GM12872 (cell line): ENCODE measurements at regions not wholly inside any gene's neighbourhood (a gene's known extent, or its start where the extent isn't known, plus 50 kb on each side); places are given as distances from the start of the nearest gene placed in this dataset.

Experiments
- TF ChIP-seq, protein P1 (sequence below): IDR thresholded peaks from 3 replicates; pipeline ENCODE4 v1.5.1; 2011; ENCODE audit warnings: low read depth, mild to moderate bottlenecking, low read length, moderate library complexity; ENCODE audit not compliant: insufficient read depth

DNA sequence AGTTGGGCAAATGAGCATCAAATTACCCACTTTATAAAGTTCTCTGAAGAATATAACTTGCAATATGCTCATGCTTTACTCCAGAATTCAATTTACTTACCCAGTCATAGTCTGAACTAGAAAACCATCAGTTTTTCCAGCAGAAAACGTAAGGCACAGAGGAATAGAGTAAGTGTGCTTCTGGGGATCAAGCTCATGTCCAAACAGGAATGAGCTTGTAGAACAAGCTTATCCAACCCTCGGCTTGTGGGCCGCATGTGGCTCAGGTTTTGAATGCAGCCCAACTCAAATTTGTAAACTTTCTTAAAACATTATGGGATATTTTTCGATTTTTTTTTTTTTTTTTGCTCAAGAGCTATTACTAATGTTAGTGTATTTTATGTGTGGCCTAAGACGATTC is 308.5 kb upstream of the KLF12 start:
- TF ChIP-seq, protein P1, sequence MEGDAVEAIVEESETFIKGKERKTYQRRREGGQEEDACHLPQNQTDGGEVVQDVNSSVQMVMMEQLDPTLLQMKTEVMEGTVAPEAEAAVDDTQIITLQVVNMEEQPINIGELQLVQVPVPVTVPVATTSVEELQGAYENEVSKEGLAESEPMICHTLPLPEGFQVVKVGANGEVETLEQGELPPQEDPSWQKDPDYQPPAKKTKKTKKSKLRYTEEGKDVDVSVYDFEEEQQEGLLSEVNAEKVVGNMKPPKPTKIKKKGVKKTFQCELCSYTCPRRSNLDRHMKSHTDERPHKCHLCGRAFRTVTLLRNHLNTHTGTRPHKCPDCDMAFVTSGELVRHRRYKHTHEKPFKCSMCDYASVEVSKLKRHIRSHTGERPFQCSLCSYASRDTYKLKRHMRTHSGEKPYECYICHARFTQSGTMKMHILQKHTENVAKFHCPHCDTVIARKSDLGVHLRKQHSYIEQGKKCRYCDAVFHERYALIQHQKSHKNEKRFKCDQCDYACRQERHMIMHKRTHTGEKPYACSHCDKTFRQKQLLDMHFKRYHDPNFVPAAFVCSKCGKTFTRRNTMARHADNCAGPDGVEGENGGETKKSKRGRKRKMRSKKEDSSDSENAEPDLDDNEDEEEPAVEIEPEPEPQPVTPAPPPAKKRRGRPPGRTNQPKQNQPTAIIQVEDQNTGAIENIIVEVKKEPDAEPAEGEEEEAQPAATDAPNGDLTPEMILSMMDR: no peak

DNA sequence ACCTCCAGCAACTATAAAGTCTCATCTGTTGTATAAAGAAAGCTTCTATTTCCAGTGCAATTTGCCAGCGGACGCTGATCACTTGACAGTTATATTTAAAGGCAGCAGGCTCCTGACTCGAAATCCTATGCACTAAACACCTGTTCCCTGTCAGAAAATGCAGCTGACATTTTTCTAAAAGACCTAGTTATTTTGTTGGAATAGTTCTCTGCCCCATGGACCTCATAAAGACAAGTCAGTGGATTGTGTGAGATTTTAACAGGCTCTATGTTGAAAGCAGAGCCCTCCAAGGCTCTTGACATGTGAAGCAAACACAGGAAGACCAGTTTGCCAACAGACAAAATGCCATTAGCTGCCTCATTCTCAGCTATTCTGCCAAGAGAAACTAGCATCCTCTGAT is 304.7 kb upstream of the KLF12 start:
- TF ChIP-seq, protein P1: no peak

DNA sequence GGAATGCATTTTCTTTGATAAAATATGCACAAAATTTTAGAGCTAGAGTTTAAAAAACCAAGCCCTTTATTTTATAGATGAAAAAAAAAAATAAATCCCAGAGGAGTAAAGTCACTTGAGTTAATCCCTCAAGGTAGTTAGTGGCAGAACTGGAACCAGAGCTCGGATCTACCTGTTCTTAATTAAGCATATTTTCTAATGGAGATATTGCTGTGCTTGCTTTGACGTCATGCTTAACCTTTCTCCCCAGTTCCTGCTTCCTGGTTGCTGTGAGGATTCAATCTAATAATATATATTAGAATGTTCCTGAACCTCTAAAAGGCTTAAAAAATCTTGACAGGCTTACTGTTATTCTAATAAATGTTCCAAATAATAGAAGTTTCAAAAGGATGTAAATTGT is 300.6 kb upstream of the KLF12 start:
- TF ChIP-seq, protein P1: no peak

DNA sequence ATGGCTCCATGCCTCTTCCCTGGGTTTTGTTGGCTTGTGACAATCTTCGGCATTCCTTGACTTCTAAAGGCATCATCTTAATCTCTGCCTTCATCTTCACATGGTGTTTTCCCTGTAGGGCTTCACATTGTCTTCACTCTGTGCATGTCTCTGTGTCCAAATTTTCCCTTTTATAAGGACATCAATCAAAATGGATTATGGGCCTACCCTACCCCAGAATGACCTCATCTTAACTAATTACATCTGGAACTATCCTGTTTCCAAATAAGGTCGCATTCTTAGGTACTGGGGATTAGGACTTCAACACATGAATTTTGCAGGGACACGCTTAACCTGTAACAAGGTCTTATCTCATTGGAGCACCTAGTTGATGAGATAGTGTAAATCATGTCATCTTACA is 290.3 kb upstream of the KLF12 start:
- TF ChIP-seq, protein P1: no peak

DNA sequence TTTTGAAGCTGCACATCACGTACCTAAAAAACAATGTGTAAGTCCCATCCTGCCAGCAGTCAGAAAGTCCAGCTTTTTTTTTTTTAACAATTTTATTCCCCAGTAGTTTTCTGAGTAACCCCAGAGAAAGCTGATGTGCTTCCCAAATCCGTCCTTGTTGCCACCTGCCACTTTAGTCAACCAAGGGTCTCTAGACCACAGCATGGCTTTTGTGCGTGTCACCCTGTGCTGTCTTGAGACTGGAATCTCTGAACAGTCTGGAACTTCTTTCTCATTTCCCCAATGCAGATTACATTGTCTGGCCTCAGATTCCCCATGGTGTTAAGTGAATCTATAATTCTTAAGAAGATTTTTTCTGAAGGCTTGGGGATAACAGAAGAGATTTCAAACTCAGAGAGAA is 289.2 kb upstream of the KLF12 start:
- TF ChIP-seq, protein P1: no peak

DNA sequence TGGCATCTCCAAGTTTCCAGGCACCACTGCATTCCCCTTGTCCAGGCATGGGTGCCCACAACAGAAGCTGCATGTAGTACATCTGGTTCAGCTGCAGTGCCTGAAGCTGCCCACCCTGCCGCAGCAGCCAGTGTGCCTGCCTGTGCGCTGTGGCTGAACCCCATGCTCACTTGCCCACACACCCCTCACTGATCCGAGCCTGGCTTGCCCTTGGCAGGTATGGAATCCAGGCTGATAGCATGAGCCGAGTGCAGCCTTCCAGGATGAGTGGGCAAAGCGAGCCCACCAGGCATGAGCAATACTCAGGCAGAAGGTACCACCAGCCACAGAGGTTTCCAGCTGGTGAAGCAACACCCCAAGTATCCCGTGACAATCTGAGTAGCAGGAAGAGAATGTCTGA is 280.3 kb upstream of the KLF12 start:
- TF ChIP-seq, protein P1: no peak

DNA sequence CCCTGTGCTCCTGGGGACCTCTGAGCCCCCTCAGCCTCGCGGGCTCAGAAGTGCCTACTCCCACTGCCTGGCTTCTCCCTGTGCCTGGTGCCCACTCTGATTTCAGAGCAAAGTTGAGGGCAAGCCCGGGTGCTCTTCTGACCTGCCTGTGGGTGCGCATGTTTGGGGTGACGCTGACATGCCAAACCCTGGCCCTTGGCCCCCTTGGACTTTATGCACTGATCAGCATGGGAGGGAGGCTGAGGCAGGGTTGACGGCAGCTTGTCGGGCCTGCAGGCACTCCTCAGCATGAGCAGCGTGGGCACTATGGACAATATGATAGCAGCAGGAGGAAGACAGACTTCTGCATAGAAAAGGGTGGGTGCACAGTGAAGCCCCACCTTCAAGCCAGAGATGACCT is 279.3 kb upstream of the KLF12 start:
- TF ChIP-seq, protein P1: no peak

DNA sequence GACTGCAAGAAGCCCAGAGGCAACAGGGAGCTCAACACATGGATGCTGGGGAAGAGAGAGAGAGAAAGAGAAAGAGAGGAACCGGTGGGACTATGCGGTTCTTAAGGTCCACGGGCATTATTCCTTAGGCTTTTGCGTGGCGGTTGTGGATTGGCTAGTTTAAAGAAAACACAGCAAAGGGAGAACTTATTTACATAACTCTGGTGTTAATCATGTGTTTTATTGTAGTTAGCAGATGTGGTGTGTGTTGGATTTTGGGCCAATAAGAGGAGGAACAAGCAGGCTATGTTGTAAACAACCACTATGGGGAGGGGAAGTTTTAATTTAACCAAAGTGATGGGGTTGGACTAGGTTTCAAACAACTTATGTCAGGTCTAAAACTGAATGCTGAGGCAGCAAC is 275.3 kb upstream of the KLF12 start:
- TF ChIP-seq, protein P1: no peak
